ENCODE measurements at regions not wholly inside any gene's neighbourhood (a gene's known extent, or its start where the extent isn't known, plus 50 kb on each side); places are given as distances from the start of the nearest gene placed in this dataset.
"Not testable (repeated sequence)": the region's sequence is repeated elsewhere in the genome, so short reads cannot be mapped to it uniquely, and the experiment has no call there.

DNA sequence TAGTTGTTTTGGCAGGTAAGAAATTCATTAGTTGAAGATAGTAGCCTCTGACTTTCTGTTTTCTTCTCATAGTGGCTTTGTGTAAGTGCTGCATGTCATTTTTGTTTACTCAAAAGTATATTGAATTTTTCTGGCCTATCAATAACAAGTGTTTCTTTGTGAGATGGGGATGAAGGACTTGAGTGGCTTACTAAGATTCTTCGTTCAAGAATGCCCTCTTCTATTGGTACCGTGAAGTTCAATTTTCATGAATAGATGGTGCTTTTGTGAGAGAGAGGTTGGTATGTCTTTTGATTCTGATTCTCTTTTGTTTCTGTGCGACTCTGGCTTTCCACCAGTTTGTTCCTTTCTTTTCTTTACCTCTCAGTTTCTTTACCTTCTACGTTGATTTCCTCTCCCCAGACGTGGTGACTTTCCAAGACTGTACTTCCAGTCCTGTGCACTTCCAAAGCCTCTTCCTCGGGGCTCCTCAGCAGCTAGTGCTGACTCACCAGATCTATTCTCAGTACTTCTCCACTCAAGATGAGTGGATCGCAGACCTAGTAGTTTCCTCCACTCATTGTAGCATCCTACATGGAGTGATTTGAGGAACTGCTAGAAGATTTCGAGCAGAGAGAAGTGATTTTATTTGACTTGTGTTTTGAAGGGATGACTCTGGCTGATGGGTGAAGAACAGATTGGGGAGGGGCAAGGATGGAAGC, 82.0 kb upstream of the EPHB3 start:
- peak; percentile 25 for DNase-seq

DNA sequence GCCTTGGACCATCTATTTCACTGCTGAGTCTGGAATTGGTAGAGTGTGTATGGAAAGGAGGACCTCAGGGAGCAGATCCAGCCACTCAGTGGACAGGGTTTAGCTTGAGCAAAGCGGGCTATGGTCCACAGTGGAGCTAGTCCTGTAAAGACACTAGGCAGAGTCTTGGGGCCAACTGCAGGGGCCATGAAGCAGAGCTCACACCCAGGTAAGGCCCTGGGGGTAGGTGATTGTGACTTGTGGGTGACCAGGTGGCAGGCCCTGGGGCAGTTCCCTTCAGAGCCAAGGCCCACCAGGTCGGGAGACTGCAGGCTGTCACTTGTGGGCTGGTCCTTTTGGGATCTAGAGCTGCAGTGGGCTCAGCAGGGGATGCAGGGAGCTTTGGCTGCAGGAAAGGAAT, 80.8 kb upstream of the EPHB3 start:
- DNase-seq = no peak

DNA sequence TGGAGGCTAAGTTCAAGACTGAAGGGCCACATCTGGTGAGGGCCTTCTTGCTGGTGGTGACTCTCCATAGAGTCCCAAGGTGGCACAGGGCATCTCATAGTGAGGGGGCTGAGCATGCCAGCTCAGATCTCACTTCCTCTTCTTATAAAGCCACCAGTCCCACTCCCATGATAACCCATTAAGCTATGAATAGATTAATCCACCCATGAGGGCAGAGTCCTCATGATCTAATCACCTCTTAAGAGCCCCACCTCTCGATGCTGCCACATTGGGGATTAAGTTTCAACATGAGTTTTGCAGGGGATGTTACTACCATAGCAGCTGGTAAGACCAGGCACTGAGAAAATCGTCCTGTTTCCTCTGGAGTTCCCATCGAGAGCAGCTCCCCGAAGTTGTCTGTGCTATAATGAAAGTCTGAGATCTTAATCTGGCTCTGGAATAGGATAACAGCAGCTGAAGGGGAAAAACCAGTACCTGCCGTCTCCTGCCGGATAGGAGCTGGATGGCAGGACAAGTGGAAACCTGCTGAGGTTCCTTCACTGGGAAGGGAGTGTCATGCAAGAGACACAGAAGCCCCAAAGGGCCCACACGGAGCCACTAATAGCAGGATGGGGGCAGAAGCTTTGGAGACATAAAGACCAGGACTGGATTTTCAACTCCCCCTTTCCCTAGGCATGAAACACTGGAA, 79.5 kb upstream of the EPHB3 start:
- no peak for DNase-seq

DNA sequence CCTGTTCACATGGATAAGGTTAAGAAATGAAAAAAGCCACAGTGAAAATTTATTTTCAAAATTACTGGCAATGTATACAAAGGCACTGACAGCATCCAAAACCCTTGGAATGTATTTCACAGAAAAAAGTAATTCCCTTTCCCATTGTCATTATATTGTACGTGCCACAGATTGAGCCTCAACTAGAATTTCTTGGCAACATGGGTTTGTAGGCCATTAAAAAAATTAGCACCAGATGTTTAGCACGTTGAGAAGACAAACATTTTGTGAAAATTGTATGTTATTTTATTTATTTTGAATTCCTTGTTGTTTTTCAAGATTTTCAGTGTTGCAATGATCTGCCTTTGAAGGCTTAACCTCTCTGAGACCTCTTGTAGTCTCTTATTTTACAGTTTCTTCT, 76.3 kb upstream of the EPHB3 start:
- DNase-seq = no peak

DNA sequence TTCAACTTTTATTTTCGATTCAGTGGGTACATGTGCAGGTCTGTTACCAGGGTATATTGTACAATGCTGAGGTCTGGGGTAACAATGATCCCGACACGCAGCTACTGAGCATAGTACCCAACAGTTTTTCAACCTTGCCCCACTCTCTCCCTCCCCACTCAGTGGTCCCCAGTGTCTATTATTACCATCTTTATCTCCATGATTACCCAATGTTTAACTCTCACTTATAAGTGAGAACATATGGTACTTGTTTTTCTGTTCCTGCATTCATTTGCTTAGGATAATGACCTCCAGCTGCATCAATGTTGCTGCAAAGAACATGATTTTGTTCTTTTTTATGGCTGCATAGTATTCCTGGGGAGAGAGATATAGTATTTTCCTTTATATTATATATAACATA, 75.7 kb upstream of the EPHB3 start:
- no peak for DNase-seq

DNA sequence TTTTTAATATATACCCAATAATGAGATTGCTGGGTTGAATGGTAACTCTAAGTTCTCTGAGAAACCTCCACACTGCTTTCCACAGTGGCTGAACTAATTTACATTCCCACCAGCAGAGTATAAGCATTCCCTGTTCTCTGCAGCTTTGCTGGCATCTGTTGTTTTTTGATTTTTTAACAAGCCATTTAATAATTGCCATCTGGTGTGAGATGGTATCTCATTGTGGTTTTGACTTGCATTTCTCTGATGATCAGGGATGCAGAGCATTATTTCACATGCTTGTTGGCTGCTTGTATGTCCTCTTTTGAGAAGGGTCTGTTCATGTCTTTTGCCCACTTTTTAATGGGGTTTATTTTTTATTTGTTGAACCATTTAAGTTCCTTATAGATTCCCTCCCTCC, 75.0 kb upstream of the EPHB3 start:
- DNase-seq = no peak

DNA sequence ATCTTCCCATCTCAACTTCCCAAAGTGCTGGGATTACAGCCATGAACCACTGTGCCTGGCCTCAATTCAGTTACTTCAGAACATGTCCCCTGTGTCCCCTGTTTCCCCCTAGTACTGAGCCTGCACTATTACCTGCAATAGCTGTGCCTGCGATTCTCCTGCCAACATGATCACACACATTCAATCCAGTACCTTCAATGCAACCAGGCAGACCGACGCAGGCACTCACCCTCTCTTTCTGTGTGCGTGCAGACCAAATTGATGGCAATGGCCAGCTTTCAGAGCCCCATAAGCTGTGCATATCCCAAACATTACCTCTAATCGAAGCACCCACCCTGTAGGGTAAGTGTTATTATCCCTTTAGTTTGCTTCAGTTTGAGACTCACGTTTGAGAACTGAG, 73.0 kb upstream of the EPHB3 start:
- DNase-seq = no peak

DNA sequence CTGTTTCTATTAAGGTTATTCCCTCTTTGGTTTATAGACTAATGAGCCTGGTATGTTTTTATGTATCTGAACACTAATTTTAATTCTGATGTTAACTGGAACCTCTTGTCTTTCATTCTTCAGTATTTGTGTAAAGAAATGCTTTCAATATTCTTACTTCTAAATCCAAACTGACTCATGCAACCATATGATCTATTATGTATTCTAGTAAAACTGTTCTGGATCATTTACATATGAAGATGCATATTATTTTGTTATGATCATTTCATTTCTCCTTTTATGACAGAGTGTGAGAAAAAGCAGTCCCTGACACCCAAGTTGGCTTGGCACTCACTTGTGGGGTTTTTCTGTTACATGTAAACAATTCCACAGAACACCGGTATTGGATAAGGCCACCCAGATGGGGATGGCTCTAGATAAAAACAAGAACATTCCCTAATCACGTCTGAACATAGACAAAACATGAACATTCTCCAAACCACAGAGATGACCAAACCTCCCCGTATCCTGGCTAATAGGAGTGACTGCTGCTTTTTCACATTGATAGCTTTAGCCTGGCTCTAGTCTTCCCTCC, 72.2 kb upstream of the EPHB3 start:
- DNase-seq = no peak

DNA sequence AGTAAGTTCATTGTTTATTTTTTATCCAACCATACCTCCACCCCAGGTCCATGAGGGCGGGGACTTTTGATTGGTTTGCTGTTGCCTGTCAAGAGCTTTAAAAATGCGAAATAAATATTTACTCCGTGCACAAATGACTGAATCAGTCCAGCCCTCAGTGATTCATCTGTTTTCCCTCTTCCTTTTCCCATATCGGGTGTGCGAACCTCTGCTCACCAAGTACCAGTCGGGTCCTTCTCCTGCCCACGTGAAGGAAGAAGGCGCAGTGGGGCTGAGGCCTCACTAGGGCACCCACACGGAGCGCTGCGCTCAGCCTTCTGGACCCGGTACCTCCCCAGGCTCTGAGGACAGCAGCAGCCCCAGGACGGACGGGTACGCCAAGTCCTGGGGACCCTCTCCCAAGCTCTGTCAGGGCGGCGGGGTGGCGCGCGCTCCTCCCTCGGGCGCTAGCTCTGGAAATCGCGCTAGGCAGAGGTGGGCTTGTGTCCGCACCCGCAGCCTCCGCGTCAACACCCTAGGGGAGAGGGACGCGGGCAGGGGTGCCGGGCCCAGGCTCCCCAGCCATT, 70.5 kb upstream of the EPHB3 start:
- DNase-seq = no peak

DNA sequence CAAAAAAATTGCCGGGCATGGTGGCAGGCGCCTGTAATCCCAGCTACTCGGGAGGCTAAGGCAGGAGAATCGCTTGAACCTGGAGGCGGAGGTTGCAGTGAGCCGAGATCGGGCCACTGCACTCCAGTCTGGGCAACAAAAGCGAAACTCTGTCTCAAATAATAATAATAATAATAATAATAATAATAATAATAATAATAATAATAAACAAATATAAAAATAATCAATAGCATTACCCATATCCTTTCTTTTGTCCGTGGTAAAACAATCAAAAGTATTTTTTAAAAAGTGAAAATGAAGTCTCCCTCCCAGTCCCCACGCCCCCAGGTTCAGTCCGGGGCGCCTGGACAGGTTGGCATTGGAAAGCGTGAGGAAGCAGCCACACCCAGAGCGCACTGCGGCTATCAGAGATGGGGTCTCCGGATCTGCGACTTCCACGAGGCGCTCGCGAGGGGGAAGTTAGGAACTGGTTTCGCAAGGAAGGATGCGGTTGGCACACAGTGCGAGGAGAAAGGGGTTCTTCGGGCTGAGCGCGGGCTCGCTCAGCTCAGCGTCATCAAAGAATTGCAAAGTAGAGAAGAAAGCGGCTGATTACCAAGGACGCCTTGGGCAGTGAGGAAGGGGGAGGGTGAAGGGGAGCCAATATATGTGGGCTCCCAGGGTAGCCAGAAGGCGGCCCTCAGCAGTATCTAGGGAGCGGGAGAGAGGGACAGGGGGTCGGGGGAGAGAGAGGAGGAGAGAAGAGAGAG, 69.5 kb upstream of the EPHB3 start:
- peak; percentile 81 for DNase-seq

DNA sequence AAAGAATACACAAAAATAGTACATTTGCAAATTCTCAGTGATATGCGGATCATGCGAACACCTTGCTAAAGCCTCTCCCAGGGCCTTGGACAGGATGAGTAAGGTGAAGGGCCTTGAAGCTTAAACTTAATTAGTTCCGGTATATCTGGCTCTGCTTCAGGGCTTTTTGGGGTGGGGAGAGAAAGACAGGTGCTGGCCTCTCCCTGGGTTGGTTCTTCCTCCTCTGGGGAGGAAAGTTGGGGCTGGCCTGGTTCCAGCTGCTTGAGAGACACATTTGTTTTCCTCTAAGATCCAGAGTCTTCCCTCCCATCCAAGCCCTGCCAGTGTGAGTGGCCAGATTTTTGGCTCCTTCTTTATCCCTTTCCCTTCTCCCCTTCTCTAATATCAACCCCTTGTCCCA, 64.7 kb upstream of the EPHB3 start:
- no peak for DNase-seq

DNA sequence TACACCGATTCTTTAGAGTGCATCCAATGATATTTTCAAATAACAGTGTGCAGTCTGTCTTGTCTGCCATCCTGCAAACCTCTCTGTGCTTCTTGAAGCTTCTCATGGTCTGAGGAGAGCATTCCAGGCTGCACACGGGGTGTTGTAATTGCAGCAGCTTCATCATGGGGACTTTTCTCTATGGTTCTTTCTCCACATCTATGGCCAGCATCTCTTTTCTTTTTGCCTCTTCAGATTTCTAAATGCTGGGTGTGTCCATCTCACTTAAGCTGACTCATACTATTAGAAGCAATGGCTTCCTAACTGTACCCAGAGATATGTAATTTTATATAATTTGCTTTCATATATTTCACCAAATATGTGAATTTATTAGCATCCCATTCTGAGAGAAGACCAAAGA, 63.8 kb upstream of the EPHB3 start:
- no peak for DNase-seq

DNA sequence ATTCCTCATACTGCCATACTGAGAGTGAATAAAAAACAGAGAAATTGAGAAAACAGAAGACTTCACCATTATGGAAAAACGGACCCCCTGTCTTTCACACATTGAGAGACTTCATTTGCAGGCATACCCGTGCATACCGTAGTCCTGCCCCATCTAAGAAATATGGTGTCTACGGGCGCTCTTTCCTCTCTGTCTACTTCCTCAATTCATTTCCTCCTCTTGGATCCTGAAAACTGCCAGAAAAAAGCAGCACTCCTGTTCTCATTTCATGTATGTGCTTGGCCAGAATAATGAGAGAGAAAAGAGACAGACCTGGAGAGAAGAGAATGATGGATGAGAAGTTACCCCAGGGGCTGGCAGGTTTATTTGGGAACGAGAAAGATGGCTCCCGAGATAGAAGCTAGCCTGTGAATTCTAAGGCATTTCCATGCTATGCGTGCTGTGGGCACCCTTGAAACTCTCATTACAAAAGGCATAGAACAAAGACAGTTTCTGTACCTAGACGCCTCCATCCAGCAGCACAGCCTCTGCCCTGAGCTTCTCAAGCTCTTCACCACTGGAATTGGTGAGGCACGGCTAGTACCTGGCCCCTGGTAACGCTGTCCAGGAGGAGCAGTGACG, 62.5 kb upstream of the EPHB3 start:
- DNase-seq = peak; percentile 38

DNA sequence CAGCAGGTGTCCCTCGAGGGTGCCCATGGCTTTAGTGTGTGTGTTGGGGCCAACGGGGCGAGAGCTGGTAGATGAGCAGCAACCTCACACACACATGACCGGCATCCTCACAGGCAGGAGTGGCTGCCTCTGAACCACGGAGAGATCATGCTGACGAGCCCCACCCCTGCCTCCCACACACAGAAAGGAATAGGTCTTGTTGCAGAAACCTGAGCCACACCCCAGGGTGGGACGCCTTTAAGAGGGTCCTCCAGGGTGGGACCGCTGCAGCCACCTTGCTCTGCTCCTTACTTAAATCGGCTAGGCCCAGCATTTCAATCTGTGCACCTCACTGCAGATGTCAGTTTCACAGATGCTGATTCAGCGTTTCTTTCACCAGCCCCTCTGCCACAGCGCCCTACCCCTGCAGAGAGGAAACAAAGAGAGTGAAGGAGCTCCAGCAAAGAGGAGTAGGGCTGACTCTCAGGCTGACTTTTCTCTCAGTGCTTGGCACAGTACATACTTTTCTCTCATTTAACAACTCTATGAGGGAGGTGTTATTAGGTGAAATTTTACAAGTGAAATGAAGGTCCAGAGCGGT, 61.2 kb upstream of the EPHB3 start:
- DNase-seq = no peak

DNA sequence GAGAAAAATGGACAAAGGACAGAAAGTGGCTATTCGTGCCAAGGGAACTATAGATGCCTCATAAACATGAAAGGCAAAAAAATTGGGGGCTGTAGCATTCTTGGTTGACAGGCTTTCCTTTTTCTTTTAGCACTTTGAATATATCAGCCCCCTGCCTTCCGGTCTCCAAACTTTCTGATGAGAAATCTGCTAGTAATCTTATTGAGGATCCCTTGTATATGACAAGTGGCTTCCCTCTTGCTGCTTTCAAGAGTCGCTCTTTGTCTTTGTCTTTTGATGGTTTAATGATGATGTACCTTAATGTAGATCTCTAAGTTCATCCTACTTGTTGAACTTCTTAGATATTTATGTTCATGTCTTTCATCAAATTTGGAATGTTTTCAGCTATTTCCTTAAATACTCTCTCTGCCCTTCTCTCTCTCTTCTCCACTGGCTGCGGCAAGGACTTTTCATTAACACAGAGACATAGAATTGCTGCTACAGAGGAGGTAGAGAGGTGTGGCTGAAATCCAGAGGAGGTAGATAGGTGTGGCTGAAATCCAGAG, 59.4 kb upstream of the EPHB3 start:
- no peak for DNase-seq

DNA sequence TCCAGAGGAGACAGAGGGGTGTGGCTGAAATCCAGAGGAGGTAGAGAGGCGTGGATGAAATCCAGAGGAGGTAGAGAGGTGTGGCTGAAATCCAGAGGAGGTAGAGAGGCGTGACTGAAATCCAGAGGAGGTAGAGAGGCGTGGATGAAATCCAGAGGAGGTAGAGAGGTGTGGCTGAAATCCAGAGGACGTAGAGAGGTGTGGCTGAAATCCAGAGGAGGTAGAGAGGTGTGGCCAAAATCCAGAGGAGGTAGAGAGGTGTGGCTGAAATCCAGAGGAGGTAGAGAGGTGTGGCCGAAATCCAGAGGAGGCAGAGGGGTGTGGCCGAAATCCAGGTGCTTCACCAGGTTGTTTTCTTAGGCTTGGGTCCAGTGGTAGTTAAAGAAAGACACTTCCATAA, 58.7 kb upstream of the EPHB3 start:
- not testable (repeated sequence) for DNase-seq

DNA sequence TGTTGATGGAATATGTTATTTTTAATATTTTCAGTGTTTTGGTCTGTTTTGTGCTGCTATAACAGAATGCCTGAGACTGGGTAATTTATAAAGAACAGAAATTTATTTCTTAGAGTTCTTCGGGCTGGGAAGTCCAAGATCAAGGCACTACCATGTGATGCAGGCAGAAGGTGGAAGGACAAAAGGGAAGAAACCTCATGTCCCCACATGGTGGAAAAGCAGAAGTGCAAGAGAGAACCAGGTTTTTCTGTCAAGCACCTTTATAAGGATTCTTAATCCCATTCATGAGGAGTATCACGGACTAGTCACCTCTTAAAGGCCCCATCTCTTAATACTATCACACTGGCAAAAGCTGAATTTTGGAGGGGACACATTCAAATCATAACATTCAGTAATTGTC, 57.9 kb upstream of the EPHB3 start:
- no peak for DNase-seq

DNA sequence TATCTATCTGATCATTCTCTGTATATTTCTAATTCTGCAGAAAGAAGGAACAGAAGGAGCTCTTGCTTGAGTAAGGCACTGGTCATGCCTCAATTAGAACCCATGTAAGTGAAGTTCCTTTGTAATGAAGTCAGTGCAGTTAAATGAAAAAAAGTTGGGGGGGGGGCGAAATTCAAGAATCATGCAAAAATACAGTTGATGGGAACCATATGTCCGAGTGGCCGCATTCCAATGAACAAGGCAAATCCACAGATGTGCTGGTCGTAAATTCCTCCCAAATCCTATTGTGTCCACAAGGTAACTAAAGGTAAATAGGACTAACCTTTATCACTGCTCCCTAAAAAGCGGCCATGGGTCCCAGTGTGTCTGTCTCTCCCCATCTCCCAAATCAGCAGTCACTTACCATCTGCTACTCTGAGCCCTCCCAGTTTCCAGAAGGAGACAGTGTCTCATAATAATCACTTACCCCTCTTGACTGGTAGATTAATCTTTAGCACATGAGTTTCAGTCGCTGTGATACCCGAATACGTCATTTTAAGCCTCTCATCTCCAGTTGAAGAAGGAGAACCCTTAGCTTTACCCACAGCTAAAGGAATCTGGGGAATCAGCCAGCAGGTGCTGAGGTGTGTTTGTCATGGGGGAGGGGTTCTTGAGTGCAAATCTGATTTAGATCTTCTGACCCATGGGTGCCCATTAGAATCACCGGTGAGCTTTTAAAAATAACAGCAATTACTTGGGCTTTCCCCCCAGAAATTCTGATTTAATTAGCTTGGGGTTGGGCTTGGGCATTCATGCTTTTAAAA, 56.3 kb upstream of the EPHB3 start:
- no peak for DNase-seq

DNA sequence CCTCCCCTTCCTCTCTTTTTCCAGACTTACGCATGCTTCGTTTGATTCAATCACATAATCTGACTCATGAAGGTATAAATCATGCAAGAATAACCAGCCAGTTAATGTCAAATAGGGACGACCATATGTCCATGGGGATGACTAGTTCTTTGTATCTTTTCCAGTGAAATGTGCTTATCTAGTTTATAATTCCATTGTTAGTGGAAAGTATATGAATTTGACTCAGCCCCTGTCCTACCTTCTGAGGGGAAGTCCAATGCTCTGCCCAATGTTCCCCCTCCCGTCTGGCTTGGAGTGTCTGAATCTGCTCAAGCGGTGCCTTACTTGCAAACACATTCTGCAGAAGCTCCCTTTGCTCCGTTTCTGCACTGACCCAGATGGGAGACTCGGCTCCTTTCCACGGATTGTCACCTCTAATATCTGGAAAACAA, 55.0 kb upstream of the EPHB3 start:
- DNase-seq = no peak

DNA sequence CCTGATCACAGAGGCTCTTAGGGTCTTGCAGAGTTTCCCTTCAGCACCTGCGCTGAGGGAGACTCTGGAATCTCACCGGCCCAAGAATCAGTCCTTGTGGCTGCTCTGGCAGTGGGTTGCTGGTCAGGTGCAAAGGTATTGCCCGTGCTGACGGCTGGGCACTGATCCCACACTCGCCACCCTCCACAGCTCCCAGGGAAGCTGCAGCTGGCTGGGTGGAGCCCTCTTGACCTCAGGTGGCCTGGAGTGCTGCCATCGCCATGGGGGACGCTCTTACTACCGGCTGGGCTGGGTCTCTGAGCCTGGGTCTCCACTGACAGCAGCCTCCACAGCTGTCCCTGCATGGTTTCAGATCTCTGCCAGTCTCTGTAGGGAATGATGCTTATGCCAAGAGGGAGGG, 52.6 kb upstream of the EPHB3 start:
- DNase-seq = no peak

DNA sequence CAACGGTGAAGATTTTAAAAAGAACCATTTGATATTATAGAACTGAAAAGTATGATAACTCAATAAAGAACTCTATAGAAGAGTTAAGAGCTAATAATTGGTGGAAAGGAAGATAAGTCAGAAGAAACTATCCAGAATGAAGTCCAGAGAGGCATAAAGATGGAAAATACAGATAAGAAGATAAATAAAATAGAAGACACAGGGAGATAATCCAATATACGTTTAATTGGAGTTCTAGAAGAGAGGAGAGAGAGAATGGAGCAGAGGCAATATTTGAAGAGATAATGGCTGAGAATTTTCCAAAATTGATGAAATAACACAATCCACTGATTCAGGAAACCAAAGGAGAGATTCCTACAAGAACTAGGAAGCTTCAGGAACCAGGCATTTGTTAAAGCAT, 49.8 kb upstream of the EPHB3 start:
- DNase-seq = no peak
